ENCODE measurements at regions not wholly inside any gene's neighbourhood (a gene's known extent, or its start where the extent isn't known, plus 50 kb on each side); places are given as distances from the start of the nearest gene placed in this dataset.
"Not testable (repeated sequence)": the region's sequence is repeated elsewhere in the genome, so short reads cannot be mapped to it uniquely, and the experiment has no call there.

- ChIA-PET CTCF (no interaction called here), POLR2A (no interaction called here)
- no peak overlapping the region for H3K4me3 Mint-ChIP-seq
- no peaks in the 10 kb centered on the region for H3K36me3 Mint-ChIP-seq (ENCODE audit: low read depth)
- peaks cover 14% of the 10 kb centered on the region for H3K27me3 Mint-ChIP-seq
- no peaks in the 10 kb centered on the region for H3K4me1 Mint-ChIP-seq
- no peaks in the 10 kb centered on the region for H3K9me3 Mint-ChIP-seq
- no peak overlapping the region for H3K27ac Mint-ChIP-seq
- DNase-seq = no peak
These were observed 71.1 kb upstream of the RPL38 start for GRCh38 chr17:74132354-74132753.

- no peaks in the 10 kb centered on the region for H3K36me3 Mint-ChIP-seq (ENCODE audit: low read depth)
- H3K4me1 Mint-ChIP-seq = no peaks in the 10 kb centered on the region
- H3K4me3 Mint-ChIP-seq = no peak overlapping the region
- DNase-seq = no peak
- no peaks in the 10 kb centered on the region for H3K9me3 Mint-ChIP-seq
- ChIA-PET CTCF (no interaction called here), POLR2A (no interaction called here)
- H3K27me3 Mint-ChIP-seq = peaks cover 21% of the 10 kb centered on the region
- no peak overlapping the region for H3K27ac Mint-ChIP-seq
These were observed 69.7 kb upstream of the RPL38 start for GRCh38 chr17:74133740-74134139.

GRCh38 chr17:74134234-74134633 is 69.2 kb upstream of the RPL38 start:
- CTCF ChIA-PET; POLR2A ChIA-PET; H3K9me3 Mint-ChIP-seq; DNase-seq; H3K27ac Mint-ChIP-seq; H3K36me3 Mint-ChIP-seq (ENCODE audit: low read depth); H3K4me3 Mint-ChIP-seq; H3K4me1 Mint-ChIP-seq: not testable (repeated sequence)
- H3K27me3 Mint-ChIP-seq = peaks cover 21% of the 10 kb centered on the region

- DNase-seq = no peak
- H3K9me3 Mint-ChIP-seq = peaks cover 5% of the 10 kb centered on the region
- ChIA-PET POLR2A (no interaction called here), CTCF (no interaction called here)
- no peaks in the 10 kb centered on the region for H3K4me1 Mint-ChIP-seq
- H3K27ac Mint-ChIP-seq = no peak overlapping the region
- peaks cover 21% of the 10 kb centered on the region for H3K27me3 Mint-ChIP-seq
- no peak overlapping the region for H3K4me3 Mint-ChIP-seq
- H3K36me3 Mint-ChIP-seq (ENCODE audit: low read depth) = no peaks in the 10 kb centered on the region
These were observed 68.5 kb upstream of the RPL38 start for GRCh38 chr17:74134991-74135390.

- DNase-seq = no peak
- Mint-ChIP-seq H3K4me3 (no peak overlapping the region), H3K9me3 (peaks cover 5% of the 10 kb centered on the region), H3K27ac (no peak overlapping the region), H3K27me3 (peaks cover 21% of the 10 kb centered on the region), H3K4me1 (no peaks in the 10 kb centered on the region), H3K36me3 (ENCODE audit: low read depth) (no peaks in the 10 kb centered on the region)
- POLR2A ChIA-PET = no interaction called here
- CTCF ChIA-PET = no interaction called here
These were observed 67.9 kb upstream of the RPL38 start for GRCh38 chr17:74135391-74136167.

GRCh38 chr17:74137416-74137815 is 66.1 kb upstream of the RPL38 start:
- no peak overlapping the region for H3K27ac Mint-ChIP-seq
- CTCF ChIA-PET = no interaction called here
- POLR2A ChIA-PET = no interaction called here
- peaks cover 13% of the 10 kb centered on the region for H3K9me3 Mint-ChIP-seq
- no peaks in the 10 kb centered on the region for H3K36me3 Mint-ChIP-seq (ENCODE audit: low read depth)
- H3K4me3 Mint-ChIP-seq = no peak overlapping the region
- DNase-seq = no peak
- peaks cover 19% of the 10 kb centered on the region for H3K27me3 Mint-ChIP-seq
- H3K4me1 Mint-ChIP-seq = no peaks in the 10 kb centered on the region

GRCh38 chr17:74139120-74139519 is 64.4 kb upstream of the RPL38 start:
- Mint-ChIP-seq H3K36me3 (ENCODE audit: low read depth) (peaks cover 7% of the 10 kb centered on the region), H3K4me1 (no peaks in the 10 kb centered on the region), H3K4me3 (no peak overlapping the region), H3K27me3 (peaks cover 17% of the 10 kb centered on the region), H3K9me3 (peaks cover 26% of the 10 kb centered on the region), H3K27ac (no peak overlapping the region)
- ChIA-PET CTCF (no interaction called here), POLR2A (no interaction called here)
- no peak for DNase-seq

GRCh38 chr17:74140282-74140681 is 63.2 kb upstream of the RPL38 start:
- Mint-ChIP-seq H3K4me3 (no peak overlapping the region), H3K27ac (no peak overlapping the region), H3K27me3 (peaks cover 17% of the 10 kb centered on the region), H3K9me3 (peaks cover 31% of the 10 kb centered on the region), H3K4me1 (no peaks in the 10 kb centered on the region), H3K36me3 (ENCODE audit: low read depth) (peaks cover 7% of the 10 kb centered on the region)
- no peak for DNase-seq
- POLR2A ChIA-PET = no interaction called here
- CTCF ChIA-PET = no interaction called here

GRCh38 chr17:74141612-74142011 is 61.9 kb upstream of the RPL38 start:
- ChIA-PET CTCF (no interaction called here), POLR2A (no interaction called here)
- Mint-ChIP-seq H3K27me3 (peaks cover 15% of the 10 kb centered on the region), H3K4me1 (no peaks in the 10 kb centered on the region), H3K27ac (no peak overlapping the region), H3K9me3 (peaks cover 31% of the 10 kb centered on the region), H3K36me3 (ENCODE audit: low read depth) (peaks cover 7% of the 10 kb centered on the region), H3K4me3 (no peak overlapping the region)
- DNase-seq = no peak

- peaks cover 31% of the 10 kb centered on the region for H3K9me3 Mint-ChIP-seq
- H3K4me1 Mint-ChIP-seq; DNase-seq; POLR2A ChIA-PET; H3K36me3 Mint-ChIP-seq (ENCODE audit: low read depth); CTCF ChIA-PET; H3K4me3 Mint-ChIP-seq; H3K27me3 Mint-ChIP-seq; H3K27ac Mint-ChIP-seq: not testable (repeated sequence)
These were observed 60.2 kb upstream of the RPL38 start for GRCh38 chr17:74143318-74143717.

GRCh38 chr17:74145756-74146155 is 57.7 kb upstream of the RPL38 start:
- no peak for DNase-seq
- Mint-ChIP-seq H3K27me3 (peaks cover 3% of the 10 kb centered on the region), H3K4me1 (no peaks in the 10 kb centered on the region), H3K9me3 (peaks cover 26% of the 10 kb centered on the region), H3K36me3 (ENCODE audit: low read depth) (peaks cover 7% of the 10 kb centered on the region), H3K27ac (no peak overlapping the region), H3K4me3 (no peak overlapping the region)
- POLR2A ChIA-PET = no interaction called here
- CTCF ChIA-PET = no interaction called here

GRCh38 chr17:74146196-74146595 is 57.3 kb upstream of the RPL38 start:
- Mint-ChIP-seq H3K9me3 (peaks cover 26% of the 10 kb centered on the region), H3K36me3 (ENCODE audit: low read depth) (peaks cover 7% of the 10 kb centered on the region), H3K4me1 (no peaks in the 10 kb centered on the region), H3K27ac (no peak overlapping the region), H3K27me3 (peaks cover 5% of the 10 kb centered on the region), H3K4me3 (no peak overlapping the region)
- CTCF ChIA-PET = no interaction called here
- POLR2A ChIA-PET = no interaction called here
- DNase-seq = no peak

- H3K27ac Mint-ChIP-seq = no peak overlapping the region
- DNase-seq = no peak
- peaks cover 10% of the 10 kb centered on the region for H3K27me3 Mint-ChIP-seq
- peaks cover 7% of the 10 kb centered on the region for H3K36me3 Mint-ChIP-seq (ENCODE audit: low read depth)
- ChIA-PET CTCF (no interaction called here), POLR2A (no interaction called here)
- peaks cover 20% of the 10 kb centered on the region for H3K9me3 Mint-ChIP-seq
- H3K4me3 Mint-ChIP-seq = no peak overlapping the region
- no peaks in the 10 kb centered on the region for H3K4me1 Mint-ChIP-seq
These were observed 56.2 kb upstream of the RPL38 start for GRCh38 chr17:74147056-74147835.

GRCh38 chr17:74147966-74148365 is 55.5 kb upstream of the RPL38 start:
- Mint-ChIP-seq H3K36me3 (ENCODE audit: low read depth) (peaks cover 7% of the 10 kb centered on the region), H3K27me3 (peaks cover 10% of the 10 kb centered on the region), H3K4me1 (no peaks in the 10 kb centered on the region), H3K9me3 (peaks cover 13% of the 10 kb centered on the region), H3K27ac (no peak overlapping the region), H3K4me3 (no peak overlapping the region)
- ChIA-PET POLR2A (no interaction called here), CTCF (no interaction called here)
- DNase-seq = no peak
